SU-DHL-6 (cell line): ENCODE measurements at regions not wholly inside any gene's neighbourhood (a gene's known extent, or its start where the extent isn't known, plus 50 kb on each side); places are given as distances from the start of the nearest gene placed in this dataset.

Experiments
- CTCF ChIP-seq: fragments of 200-600 bp; sonication (generic); IDR thresholded peaks from one replicate; pipeline ENCODE4 v1.5.1; 2017; ENCODE audit warnings: antibody characterized with exemption, mild to moderate bottlenecking, low read length, moderate library complexity; ENCODE audit not compliant: insufficient read depth, poor library complexity, severe bottlenecking
- EZH2phosphoT487 ChIP-seq: fragments of 200-600 bp; sonication (generic), shearing (Covaris generic); conservative IDR thresholded peaks from 2 replicates; pipeline ENCODE4 v1.6.1; 2018; ENCODE audit warnings: mild to moderate bottlenecking, antibody characterized with exemption, low read length, moderate library complexity, mixed read lengths

GRCh38 chr13:27336014-27336673, 65.5 kb downstream of the RASL11A start:
- no peak for TF ChIP-seq CTCF
- no peak for TF ChIP-seq EZH2phosphoT487
